RCC 7860 (cell line): ENCODE measurements at regions not wholly inside any gene's neighbourhood (a gene's known extent, or its start where the extent isn't known, plus 50 kb on each side); places are given as distances from the start of the nearest gene placed in this dataset.

Source experiments
- DNase-seq: peaks from one replicate; pipeline ENCODE4 v3.0.0-alpha.2; 2015; ENCODE audit warnings: low spot score
- FAIRE-seq: peaks from 2 replicates; lab custom pipeline; 2012; peaks lifted over from hg19 to GRCh38; lab: Jason Lieb, UNC

GRCh38 chr15:98504998-98505397, 143.3 kb upstream of the IGF1R start:
- DNase-seq: no peak
- FAIRE-seq: no peak

DNA sequence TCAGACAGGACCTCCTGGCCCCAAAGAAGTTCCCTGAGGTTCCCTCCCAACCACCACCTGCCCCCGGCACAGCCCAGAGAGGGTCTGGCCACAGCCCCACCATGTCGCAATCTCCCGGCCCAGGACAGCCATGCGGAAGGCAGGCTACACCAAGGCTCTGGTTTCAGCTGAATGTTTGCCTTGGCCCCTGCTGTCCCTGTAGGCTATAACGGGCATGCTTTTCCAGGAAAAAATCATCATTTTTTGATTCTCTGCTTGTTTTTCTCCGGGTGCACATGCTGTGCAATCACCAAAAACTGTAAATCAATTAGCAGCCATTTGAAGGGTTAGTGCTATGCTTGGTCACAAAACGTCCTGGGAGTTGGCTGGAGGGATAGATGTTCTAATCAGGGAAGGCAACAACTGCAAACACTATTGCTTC, 142.7 kb upstream of the IGF1R start:
- DNase-seq (no peak), FAIRE-seq (no peak)

DNA sequence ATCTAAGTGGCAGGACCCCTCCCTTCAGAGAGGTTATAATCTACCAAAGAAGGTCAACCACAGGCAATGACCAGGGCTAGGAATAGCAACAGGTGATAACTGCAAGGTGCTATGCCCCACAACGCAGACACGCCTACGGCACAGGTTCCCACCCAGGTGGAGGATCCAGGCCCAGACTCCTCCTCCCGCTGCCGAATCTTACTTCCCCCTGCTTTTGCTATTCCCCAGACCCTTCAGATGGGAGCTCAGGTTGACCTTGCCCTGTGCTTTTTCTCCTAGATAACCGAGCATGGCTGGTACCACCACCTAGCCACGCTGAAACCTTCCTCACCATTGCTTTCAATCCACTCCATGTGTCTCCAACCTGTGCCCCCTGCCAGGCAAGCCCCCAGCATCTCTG, 142.2 kb upstream of the IGF1R start:
- FAIRE-seq (no peak), DNase-seq (no peak)

- FAIRE-seq (no peak), DNase-seq (no peak)
Observed at GRCh38 chr15:98506711-98507110, 141.6 kb upstream of the IGF1R start.

- DNase-seq (no peak), FAIRE-seq (no peak)
Observed at GRCh38 chr15:98513428-98513986, 134.8 kb upstream of the IGF1R start.

GRCh38 chr15:98514034-98514622, 134.2 kb upstream of the IGF1R start:
- DNase-seq (no peak), FAIRE-seq (no peak)

DNA sequence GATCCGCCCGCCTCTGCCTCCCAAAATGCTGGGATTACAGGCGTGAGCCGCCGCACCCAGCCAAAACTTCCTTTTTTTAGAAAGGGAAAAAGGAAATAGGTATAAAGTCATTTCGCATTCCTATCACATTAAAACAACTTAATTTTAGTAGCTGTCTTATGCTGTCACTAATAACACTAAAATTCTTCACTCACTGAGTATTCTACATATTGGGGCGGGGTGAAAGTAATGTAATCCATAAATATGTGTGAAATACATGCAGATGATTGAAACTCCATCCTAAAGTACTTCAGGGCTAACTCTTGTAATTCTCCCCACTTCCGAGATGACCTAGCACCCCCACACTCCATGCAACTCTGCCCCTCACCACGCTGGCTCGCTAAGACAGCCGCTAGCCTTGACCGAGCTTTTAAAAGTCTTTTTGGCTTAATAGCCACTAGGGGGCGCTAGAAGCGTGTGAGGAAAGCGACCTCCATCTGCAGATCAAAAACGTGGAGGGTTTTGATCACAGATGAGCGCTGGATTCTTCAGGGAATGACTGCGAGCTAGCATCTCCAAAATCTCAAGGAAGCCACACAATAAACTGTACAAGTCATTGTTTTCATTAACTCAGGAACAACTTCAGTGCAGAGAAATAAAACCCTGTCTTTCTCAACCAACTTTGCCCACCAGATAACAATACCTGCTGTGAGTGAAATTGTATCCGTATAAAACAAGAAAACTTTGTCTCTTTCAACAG, 129.3 kb upstream of the IGF1R start:
- DNase-seq (peak; percentile 50), FAIRE-seq (no peak)

DNA sequence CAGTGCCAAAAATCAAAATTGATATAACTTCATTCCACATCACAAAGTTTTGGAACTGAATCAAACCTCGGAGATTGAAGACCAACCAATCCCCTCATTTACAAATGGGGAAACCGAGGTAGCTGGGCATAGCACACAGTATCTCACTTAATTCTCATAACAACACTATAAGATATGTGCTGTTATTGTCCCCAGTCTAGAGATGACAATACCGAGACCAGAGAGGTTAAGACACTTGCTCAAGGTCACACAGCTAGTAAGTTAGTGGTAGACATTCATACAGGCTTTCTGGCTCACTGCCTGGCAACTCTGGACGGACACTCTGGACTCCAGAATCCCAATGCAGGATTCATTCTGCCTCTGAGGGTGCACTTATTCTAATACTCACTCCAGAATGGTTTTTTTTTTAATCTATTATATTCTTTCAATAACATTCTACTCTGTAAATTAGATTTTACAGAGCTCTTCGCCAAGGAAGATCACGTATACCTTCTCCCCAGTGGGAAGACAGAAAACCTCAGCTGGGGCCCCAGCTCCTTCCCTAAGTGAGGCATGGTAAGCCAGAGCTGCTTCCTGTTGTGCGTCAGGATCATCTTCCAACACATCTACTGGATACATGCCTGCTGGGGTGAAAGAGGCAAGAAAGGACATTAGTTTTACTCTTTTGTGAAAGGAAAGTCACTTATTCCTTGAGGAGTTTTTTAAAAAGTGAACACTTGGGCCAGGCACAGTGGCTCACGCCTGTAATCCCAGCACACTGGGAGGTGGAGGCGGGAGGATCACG, 128.4 kb upstream of the IGF1R start:
- DNase-seq (no peak), FAIRE-seq (no peak)

DNA sequence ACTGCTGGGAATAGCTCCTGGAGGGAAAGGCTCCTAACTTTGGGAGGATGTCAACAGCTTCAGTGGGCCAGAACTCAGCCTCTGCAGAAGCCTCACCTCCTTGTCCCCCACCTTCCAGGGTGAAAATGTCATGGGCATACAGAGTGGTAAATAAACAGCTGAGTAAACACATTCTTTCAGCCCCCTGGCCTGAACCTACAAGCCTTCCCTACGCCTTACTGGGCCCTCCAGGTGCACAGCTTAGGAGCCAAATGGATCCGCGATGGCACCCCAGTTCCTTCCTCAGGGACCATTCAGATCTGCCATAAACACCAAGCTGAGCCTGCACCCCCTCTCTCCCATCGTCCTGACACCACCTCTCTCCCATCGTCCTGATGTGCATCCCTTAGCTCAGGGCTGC, 126.2 kb upstream of the IGF1R start:
- FAIRE-seq (no peak), DNase-seq (no peak)

DNA sequence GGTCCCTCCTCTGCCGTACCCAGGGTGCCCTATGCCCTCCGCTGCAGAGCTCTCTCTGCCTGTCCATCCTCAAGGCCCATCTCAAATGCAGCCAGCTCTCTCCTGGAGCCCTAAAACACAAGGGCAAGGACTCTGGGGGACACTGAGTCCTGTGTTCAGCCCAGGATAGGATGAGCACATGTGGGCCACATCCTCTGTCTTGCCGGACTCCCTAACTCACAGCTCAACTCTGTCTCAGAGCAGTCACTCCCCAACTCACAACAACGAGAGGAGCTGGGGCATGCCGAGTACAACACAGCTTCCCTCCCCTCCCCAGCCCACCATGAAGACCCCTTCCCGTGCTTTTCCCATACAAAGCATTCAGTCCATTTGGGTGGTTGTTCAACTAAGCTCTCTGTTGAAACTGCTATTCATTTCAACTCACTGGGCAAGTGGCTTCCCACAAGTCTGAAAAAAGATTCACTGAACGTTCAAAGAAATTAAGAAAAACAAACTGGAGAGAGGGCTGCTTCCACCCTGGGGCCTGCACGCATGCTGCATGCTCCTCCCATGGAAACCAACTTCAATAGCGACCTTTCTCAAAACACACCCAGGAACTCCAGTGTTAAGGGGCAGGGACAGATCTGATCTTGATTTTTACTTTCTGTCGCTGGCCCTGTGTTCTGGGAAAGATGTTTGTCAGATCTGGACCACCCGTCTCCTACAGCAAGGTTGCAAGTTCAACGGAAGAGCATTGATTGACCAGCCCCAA, 124.3 kb upstream of the IGF1R start:
- FAIRE-seq: no peak
- no peak for DNase-seq

DNA sequence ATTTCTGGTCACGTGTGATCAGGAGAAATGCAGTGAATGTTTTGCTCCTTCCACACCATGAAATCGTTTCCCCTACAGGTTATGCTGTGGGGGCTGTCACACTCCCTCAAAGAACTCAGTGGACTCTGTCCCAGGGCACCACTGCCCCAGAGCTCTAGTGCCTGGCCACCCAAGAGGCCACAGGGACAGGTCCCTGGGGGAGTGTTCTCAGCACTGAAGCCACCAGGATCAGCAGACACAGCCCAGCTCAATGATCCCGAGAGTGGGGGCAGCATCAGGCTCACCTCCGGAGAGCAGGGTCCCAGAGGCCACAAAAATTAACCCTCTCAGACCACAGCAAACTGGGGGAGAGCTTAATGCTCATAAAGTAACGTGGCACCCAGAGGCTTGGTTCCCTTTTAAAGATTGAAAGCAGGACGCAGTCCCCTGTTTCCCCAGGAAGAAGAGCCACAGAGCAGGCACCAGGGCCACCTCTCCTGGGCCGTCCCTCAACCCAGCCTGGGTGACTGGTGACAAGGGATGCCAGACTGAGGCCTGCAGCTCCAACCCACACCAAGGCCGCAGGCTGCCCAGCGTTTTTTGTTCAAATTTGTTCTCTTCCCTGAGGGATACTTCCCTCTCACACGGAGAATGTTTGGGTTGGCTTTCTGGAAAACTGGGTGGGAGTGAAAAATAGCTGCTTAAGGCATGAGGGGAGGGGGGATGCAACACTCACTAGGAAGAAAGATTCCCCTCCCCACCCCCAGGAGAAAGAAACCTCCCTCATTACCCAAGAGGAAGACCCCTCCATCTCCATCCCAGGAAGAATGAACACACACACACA, 123.3 kb upstream of the IGF1R start:
- no peak for FAIRE-seq
- DNase-seq: no peak

- DNase-seq (no peak), FAIRE-seq (no peak)
Observed at GRCh38 chr15:98525661-98526001, 122.7 kb upstream of the IGF1R start.

- FAIRE-seq (no peak), DNase-seq (no peak)
Observed at GRCh38 chr15:98526094-98526493, 122.2 kb upstream of the IGF1R start.

DNA sequence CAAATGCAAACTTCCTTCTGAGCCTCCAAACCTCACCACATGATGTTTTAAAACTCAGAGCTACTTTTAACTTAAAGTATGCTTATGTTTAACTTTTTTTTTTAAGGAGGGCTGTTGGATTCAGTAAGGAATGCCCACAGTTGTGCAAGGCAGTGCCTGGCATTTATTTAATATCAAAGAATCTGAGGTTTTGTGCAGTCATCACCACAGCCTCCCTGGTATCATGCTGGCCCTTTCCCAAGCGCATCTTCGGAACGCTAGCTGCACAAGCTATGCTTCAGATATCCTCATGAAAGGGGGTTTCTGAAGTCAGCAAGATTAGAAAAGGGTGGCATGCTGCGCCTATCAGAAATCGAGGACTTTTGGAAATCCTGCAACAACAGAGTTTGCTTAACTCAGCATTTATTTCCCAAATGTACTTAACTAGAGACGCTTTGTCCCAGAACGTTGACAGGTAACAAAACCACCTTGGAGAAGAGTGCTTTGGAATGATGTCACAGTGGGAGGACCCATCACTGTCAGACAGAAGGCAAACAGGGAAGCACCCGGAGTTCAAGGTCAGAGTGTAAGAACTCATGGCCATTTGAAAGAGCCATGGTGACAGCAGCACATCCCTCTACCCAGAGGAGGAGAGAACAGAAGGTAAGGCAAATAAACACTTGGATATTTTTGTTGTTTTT, 120.2 kb upstream of the IGF1R start:
- FAIRE-seq (no peak), DNase-seq (no peak)

DNA sequence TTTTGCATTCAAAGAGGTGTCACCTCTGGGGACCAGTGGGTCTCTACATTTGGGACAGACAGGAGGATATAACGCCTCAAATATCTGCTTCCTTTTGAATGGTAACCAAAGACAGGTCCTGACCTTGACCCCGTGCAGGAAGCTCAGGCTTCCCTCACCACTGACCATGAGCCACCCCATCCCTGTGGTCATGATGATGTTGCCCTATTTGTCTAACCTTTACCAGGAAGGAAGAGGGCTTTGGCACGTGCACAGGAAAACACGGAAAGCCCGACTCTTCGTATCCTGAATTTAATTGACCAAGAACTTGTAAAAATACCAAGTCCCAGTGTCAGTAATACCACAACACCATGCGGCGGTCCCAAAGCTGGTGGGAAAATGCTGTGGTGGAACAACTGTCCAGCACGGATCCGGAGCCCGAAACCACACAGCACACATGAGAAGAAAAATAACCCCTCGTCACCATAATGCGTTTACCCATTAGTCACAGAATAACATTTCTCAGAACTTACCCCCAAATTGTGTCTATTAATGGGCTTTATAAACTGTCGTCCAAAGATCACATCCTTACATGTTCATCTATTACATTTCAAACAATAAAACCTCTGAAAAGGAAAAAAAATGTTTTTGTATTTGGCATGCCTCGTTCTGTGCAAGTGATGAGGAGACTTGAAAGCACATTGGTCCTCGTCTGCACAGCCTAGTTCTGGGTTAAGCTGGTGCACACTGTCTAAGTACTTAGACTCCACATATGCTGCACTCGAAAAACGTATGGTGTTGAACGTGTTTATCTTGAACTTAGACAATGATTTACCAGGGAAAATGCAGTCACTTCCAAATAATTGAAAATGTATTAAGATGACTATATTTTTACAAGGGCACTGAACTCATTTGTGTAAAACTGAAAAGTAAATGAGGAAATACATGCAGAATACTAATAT, 118.9 kb upstream of the IGF1R start:
- no peak for FAIRE-seq
- DNase-seq: no peak

DNA sequence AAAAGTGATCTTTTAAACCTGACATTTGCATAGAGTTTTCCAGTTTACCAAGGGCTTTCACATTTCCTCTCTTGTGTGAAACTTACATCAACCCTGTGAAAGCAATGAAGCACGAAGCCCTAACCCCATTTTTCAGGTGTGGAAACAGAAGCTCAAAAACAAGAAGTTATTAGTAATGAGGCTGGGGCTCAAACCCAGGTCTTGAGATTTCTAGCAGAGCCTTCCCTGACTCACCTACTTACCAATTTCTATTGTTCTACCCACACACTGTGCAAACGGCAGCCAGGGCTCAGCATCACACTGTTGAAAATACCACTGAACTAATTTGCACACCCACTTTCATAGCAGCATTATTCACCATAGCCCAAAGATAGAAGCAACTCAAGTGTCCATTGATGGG, 117.8 kb upstream of the IGF1R start:
- no peak for DNase-seq
- no peak for FAIRE-seq

DNA sequence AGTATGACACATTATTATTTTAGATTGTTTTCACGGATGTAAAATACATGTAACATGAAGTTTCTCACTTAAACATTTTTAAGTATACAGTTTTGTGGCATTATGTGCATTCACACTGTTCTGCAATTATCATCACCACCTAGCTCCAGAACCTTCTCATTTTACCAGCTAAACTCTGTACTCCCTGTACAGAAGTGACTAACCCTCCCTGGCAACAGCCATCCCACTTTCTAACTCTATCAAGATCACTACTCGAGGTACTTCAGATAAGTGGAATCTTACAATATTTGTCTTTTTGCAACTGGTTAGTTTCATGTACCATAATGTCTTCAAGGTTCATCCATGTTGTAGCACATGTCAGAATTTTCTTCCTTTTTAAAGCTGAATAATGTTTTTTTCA, 116.3 kb upstream of the IGF1R start:
- DNase-seq: no peak
- FAIRE-seq: no peak

GRCh38 chr15:98536976-98537375, 111.4 kb upstream of the IGF1R start:
- DNase-seq (no peak), FAIRE-seq (no peak)
